SK-N-SH treated with all-trans-retinoic acid at 6 μM for 48 hours (cell line): ENCODE measurements at regions not wholly inside any gene's neighbourhood (a gene's known extent, or its start where the extent isn't known, plus 50 kb on each side); places are given as distances from the start of the nearest gene placed in this dataset.

Source experiments
- ATAC-seq: fragments of 200-7000 bp; cut with Tn5 transposase; 3 replicates; pipeline ENCODE4 v1.9.1; 2020; ENCODE audit warnings: mild to moderate bottlenecking, moderate library complexity
- ARNTL ChIP-seq: fragments of 450-650 bp; formaldehyde crosslinking; IDR thresholded peaks from 2 replicates; pipeline ENCODE4 v1.5.0; 2020; ENCODE audit warnings: low read depth, mild to moderate bottlenecking, moderate library complexity, borderline replicate concordance
- BACH2 ChIP-seq: fragments of 250-450 bp; sonication (Bioruptor Pico); IDR thresholded peaks from 2 replicates; pipeline ENCODE4 v1.9.0; 2021; ENCODE audit warnings: mild to moderate bottlenecking, borderline replicate concordance
- CREB5 ChIP-seq: fragments of 250-450 bp; sonication (Bioruptor Pico); IDR thresholded peaks from 2 replicates; pipeline ENCODE4 v1.5.1; 2020; ENCODE audit warnings: low read depth, mild to moderate bottlenecking, moderate library complexity
- CSDC2 ChIP-seq: fragments of 250-450 bp; sonication (Bioruptor Pico); IDR thresholded peaks from 2 replicates; pipeline ENCODE4 v1.5.0; 2020; ENCODE audit warnings: mild to moderate bottlenecking, moderate library complexity
- CSRNP3 ChIP-seq: fragments of 250-450 bp; sonication (Bioruptor Pico); IDR thresholded peaks from 2 replicates; pipeline ENCODE4 v1.5.1; 2021; ENCODE audit warnings: mild to moderate bottlenecking, moderate library complexity
- ESRRG ChIP-seq: fragments of 250-450 bp; sonication (Bioruptor Pico); IDR thresholded peaks from 2 replicates; pipeline ENCODE4 v1.6.1; 2021; ENCODE audit warnings: mild to moderate bottlenecking
- ISL1 ChIP-seq: fragments of 250-450 bp; sonication (Bioruptor Pico); IDR thresholded peaks from 2 replicates; pipeline ENCODE4 v2.1.2; 2022; ENCODE audit warnings: mild to moderate bottlenecking, moderate library complexity
- OSR1 ChIP-seq: fragments of 250-450 bp; sonication (Bioruptor Pico); IDR thresholded peaks from 2 replicates; pipeline ENCODE4 v1.8.0; 2022; ENCODE audit warnings: moderate library complexity, mild to moderate bottlenecking, inconsistent platforms
- PATZ1 ChIP-seq: fragments of 250-450 bp; sonication (Bioruptor Pico); IDR thresholded peaks from 2 replicates; pipeline ENCODE4 v1.8.0; 2020; ENCODE audit warnings: mild to moderate bottlenecking, moderate library complexity, borderline replicate concordance
- POU6F1 ChIP-seq: fragments of 250-450 bp; sonication (Bioruptor Pico); IDR thresholded peaks from 2 replicates; pipeline ENCODE4 v1.8.0; 2021; ENCODE audit warnings: low read depth, mild to moderate bottlenecking, moderate library complexity, borderline replicate concordance
- PPARA ChIP-seq: fragments of 250-450 bp; sonication (Bioruptor Pico); IDR thresholded peaks from 2 replicates; pipeline ENCODE4 v1.5.0; 2020; ENCODE audit warnings: mild to moderate bottlenecking, borderline replicate concordance
- RARB ChIP-seq: fragments of 250-450 bp; sonication (Bioruptor Pico); IDR thresholded peaks from 2 replicates; pipeline ENCODE4 v1.8.0; 2021; ENCODE audit warnings: mild to moderate bottlenecking, moderate library complexity
- SNAI2 ChIP-seq: fragments of 250-450 bp; sonication (Bioruptor Pico); IDR thresholded peaks from 2 replicates; pipeline ENCODE4 v1.5.0; 2020; ENCODE audit warnings: mild to moderate bottlenecking, moderate library complexity
- TCF4 ChIP-seq: fragments of 250-450 bp; sonication (Bioruptor Pico); IDR thresholded peaks from 2 replicates; pipeline ENCODE4 v1.8.0; 2021; ENCODE audit warnings: mild to moderate bottlenecking, moderate library complexity, borderline replicate concordance
- TOX ChIP-seq: fragments of 250-450 bp; sonication (Bioruptor Pico); IDR thresholded peaks from 2 replicates; pipeline ENCODE4 v1.8.0; 2021; ENCODE audit warnings: mild to moderate bottlenecking, moderate library complexity, borderline replicate concordance
- TSHZ2 ChIP-seq: fragments of 250-450 bp; sonication (Bioruptor Pico); IDR thresholded peaks from 2 replicates; pipeline ENCODE4 v1.5.0; 2020; ENCODE audit warnings: mild to moderate bottlenecking, moderate library complexity
- ZC3H10 ChIP-seq: fragments of 250-450 bp; sonication (Bioruptor Pico); IDR thresholded peaks from 2 replicates; pipeline ENCODE4 v1.5.1; 2021; ENCODE audit warnings: mild to moderate bottlenecking, moderate library complexity
- ZFP3 ChIP-seq: fragments of 250-450 bp; sonication (Bioruptor Pico); IDR thresholded peaks from 2 replicates; pipeline ENCODE4 v1.5.0; 2020; ENCODE audit warnings: mild to moderate bottlenecking, moderate library complexity
- ZFP30 ChIP-seq: fragments of 450-650 bp; formaldehyde crosslinking; IDR thresholded peaks from 2 replicates; pipeline ENCODE4 v1.5.0; 2022; ENCODE audit warnings: mild to moderate bottlenecking, moderate library complexity
- ZNF565 ChIP-seq: fragments of 450-650 bp; formaldehyde crosslinking; conservative IDR thresholded peaks from 2 replicates; pipeline ENCODE4 v1.5.0; 2020; ENCODE audit warnings: low read depth, mild to moderate bottlenecking, moderate library complexity
- ZNF70 ChIP-seq: fragments of 450-650 bp; formaldehyde crosslinking; IDR thresholded peaks from 2 replicates; pipeline ENCODE4 v1.5.0; 2020; ENCODE audit warnings: mild to moderate bottlenecking, moderate library complexity
- ZNF8 ChIP-seq: fragments of 450-650 bp; formaldehyde crosslinking; IDR thresholded peaks from 2 replicates; pipeline ENCODE4 v1.5.0; 2020; ENCODE audit warnings: mild to moderate bottlenecking, moderate library complexity

- TF ChIP-seq ARNTL: no peak
- TF ChIP-seq TCF4 (CRISPR knock-in tag): no peak
- TF ChIP-seq RARB: no peak
- no peak for TF ChIP-seq CSRNP3 (CRISPR knock-in tag)
- TF ChIP-seq PATZ1: no peak
Measured at GRCh38 chr5:159416438-159416837, 86.2 kb upstream of the IL12B start (continued).

- ATAC-seq: no peak
- TF ChIP-seq ESRRG (CRISPR knock-in tag) (no peak), ZFP30 (CRISPR knock-in tag) (no peak), ZFP3 (no peak)
Measured at GRCh38 chr5:159417170-159417569, 86.9 kb upstream of the IL12B start.

GRCh38 chr5:159419576-159419975, 89.3 kb upstream of the IL12B start:
- ATAC-seq: no peak
- TF ChIP-seq ESRRG (CRISPR knock-in tag) (no peak), OSR1 (CRISPR knock-in tag) (no peak), CSRNP3 (CRISPR knock-in tag) (no peak), ZFP3 (no peak), ZNF70 (no peak), SNAI2 (no peak), ZNF565 (CRISPR knock-in tag) (no peak), ZC3H10 (CRISPR knock-in tag) (no peak), CREB5 (CRISPR knock-in tag) (no peak)

- ATAC-seq: no peak
- TF ChIP-seq ZNF565 (CRISPR knock-in tag) (no peak), RARB (no peak), OSR1 (CRISPR knock-in tag) (no peak), ZNF8 (CRISPR knock-in tag) (no peak), ISL1 (CRISPR knock-in tag) (no peak), CSDC2 (no peak), TSHZ2 (CRISPR knock-in tag) (no peak), CSRNP3 (CRISPR knock-in tag) (no peak), ARNTL (no peak), ZNF70 (no peak), ESRRG (CRISPR knock-in tag) (no peak), TOX (CRISPR knock-in tag) (no peak), BACH2 (CRISPR knock-in tag) (no peak), TCF4 (CRISPR knock-in tag) (no peak), PPARA (CRISPR knock-in tag) (no peak), POU6F1 (CRISPR knock-in tag) (no peak)
- TF ChIP-seq, all 23 proteins: peak for 0
Measured at GRCh38 chr5:159420940-159421339, 90.7 kb upstream of the IL12B start.
